ENCODE measurements at regions not wholly inside any gene's neighbourhood (a gene's known extent, or its start where the extent isn't known, plus 50 kb on each side); places are given as distances from the start of the nearest gene placed in this dataset.

DNA sequence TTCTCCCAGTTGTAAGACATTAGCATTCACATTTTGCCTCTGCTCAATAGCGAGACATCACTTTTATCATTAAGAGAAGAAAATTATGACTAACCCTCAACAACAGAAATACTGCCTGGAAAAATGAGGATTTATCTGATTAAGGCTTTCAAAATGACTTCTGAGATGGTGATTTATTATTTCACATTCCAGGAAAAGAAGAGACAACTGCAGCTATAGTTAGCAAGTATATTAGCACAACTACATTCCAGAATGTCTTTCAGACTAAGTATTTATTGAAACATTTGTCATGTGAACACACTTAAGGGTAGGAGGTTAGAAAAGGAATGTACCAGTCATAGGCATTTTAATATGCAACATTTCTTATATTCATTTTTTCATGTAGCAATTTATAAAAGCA is 162.0 kb downstream of the IQUB start:
- H3K4me1 Mint-ChIP-seq (ENCODE audit: low read depth): no peaks in the 10 kb centered on the region
- H3K27me3 Mint-ChIP-seq: no peaks in the 10 kb centered on the region
- no peak for DNase-seq (ENCODE audit: low spot score, unreplicated experiment)
- no peak overlapping the region for H3K4me3 Mint-ChIP-seq (ENCODE audit: low read depth)
- TF ChIP-seq, protein P1, sequence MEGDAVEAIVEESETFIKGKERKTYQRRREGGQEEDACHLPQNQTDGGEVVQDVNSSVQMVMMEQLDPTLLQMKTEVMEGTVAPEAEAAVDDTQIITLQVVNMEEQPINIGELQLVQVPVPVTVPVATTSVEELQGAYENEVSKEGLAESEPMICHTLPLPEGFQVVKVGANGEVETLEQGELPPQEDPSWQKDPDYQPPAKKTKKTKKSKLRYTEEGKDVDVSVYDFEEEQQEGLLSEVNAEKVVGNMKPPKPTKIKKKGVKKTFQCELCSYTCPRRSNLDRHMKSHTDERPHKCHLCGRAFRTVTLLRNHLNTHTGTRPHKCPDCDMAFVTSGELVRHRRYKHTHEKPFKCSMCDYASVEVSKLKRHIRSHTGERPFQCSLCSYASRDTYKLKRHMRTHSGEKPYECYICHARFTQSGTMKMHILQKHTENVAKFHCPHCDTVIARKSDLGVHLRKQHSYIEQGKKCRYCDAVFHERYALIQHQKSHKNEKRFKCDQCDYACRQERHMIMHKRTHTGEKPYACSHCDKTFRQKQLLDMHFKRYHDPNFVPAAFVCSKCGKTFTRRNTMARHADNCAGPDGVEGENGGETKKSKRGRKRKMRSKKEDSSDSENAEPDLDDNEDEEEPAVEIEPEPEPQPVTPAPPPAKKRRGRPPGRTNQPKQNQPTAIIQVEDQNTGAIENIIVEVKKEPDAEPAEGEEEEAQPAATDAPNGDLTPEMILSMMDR (IDR thresholded peaks at IDR 0.05; ENCODE audit: unreplicated experiment): no peak
- no peaks in the 10 kb centered on the region for H3K36me3 Mint-ChIP-seq (ENCODE audit: insufficient read depth)
- H3K27ac Mint-ChIP-seq: no peak overlapping the region
- H3K9me3 Mint-ChIP-seq (ENCODE audit: low read depth): no peaks in the 10 kb centered on the region

DNA sequence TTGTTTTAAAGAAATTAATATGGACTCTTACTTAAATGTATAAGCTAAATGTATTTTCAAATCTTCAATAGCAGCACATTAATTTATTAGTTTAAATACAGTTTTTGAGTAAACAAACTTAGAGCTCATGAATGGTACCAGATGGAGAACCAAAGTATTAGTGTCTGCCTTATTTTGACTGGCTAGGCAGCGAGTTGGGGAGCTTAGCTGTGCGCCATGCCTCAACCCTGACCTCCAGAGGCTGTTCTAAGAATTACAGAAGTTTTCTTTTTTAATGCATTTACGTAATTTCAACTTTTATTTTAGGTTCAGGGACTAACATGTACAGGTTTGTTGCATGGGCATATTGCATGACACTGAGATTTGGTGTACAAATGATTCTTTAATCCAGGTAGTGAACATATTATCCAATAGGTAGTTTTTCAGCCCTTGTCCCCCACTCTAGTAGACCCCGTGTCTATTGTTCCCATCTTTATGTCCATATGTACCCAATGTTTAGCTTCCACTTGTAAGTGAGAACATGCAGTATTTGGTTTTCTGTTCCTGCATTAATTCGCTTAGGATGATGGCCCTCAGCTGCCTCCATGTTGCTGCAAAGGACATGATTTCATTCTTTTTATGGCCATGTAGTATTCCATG is 166.8 kb downstream of the IQUB start:
- Mint-ChIP-seq H3K4me1 (ENCODE audit: low read depth) (no peaks in the 10 kb centered on the region), H3K27ac (no peak overlapping the region), H3K36me3 (ENCODE audit: insufficient read depth) (no peaks in the 10 kb centered on the region), H3K4me3 (ENCODE audit: low read depth) (no peak overlapping the region), H3K27me3 (no peaks in the 10 kb centered on the region), H3K9me3 (ENCODE audit: low read depth) (no peaks in the 10 kb centered on the region)
- TF ChIP-seq, protein P1 (IDR thresholded peaks at IDR 0.05; ENCODE audit: unreplicated experiment): peak; percentile 78
- DNase-seq (ENCODE audit: low spot score, unreplicated experiment): no peak

DNA sequence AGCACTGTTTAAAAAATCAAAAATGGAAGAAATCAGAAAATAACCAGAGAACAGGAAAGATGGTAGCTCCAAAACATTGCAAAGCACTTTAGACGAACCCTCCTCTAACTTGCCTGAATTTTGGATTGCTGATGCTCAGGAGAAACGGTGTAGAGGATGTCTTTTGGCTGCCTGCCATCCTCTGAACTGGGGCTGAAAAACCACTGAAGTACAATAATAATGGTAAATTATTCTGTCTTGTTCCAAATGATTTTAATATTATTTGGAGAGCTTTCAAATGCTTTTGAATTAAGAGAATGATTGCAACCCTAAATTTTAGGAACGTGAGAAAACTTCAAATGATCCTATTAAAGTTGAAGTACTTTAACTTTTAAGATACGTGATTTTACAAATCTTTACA is 167.3 kb upstream of the SLC13A1 start:
- no peak overlapping the region for H3K27ac Mint-ChIP-seq
- no peak for DNase-seq (ENCODE audit: low spot score, unreplicated experiment)
- TF ChIP-seq, protein P1 (IDR thresholded peaks at IDR 0.05; ENCODE audit: unreplicated experiment): no peak
- no peaks in the 10 kb centered on the region for H3K4me1 Mint-ChIP-seq (ENCODE audit: low read depth)
- no peaks in the 10 kb centered on the region for H3K9me3 Mint-ChIP-seq (ENCODE audit: low read depth)
- no peaks in the 10 kb centered on the region for H3K27me3 Mint-ChIP-seq
- no peak overlapping the region for H3K4me3 Mint-ChIP-seq (ENCODE audit: low read depth)
- H3K36me3 Mint-ChIP-seq (ENCODE audit: insufficient read depth): no peaks in the 10 kb centered on the region

DNA sequence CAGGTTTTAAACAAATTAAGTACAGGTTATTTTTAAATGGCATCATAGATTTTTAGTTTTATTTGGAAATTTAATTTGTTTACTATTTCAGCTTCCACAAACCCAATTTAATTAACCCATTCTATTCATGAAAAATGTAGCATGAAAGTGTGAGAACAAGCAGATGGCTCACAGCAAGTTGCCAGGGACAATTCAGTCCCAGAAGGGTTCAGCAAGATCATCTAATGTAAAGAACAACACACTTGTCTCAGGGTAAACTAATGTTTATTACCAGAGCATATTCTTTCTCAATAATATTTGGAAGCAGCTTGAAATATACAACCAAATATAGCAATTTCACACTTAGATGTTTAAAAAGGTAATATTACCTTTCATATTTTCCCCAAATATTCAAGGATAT is 166.9 kb upstream of the SLC13A1 start:
- Mint-ChIP-seq H3K27me3 (no peaks in the 10 kb centered on the region), H3K4me3 (ENCODE audit: low read depth) (no peak overlapping the region), H3K27ac (no peak overlapping the region), H3K4me1 (ENCODE audit: low read depth) (no peaks in the 10 kb centered on the region), H3K36me3 (ENCODE audit: insufficient read depth) (no peaks in the 10 kb centered on the region), H3K9me3 (ENCODE audit: low read depth) (no peaks in the 10 kb centered on the region)
- TF ChIP-seq, protein P1 (IDR thresholded peaks at IDR 0.05; ENCODE audit: unreplicated experiment): no peak
- DNase-seq (ENCODE audit: low spot score, unreplicated experiment): no peak

DNA sequence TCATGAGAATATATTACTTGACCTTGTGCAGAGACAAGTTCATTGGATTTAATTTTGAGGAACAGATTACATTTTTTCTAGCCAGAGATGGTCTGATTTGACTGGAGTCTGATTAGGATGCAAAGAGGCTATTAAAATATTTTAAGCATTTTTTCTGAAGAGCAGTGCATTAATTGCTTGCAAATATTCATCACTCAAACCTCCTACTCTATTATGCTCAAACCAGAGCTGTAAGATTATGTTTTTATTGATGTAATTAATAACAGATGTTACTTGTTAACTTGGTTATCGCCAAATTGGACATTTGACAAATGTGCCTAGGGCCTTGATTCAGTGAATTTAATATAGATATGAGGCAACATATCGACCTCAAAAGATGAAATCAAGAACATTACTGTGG is 160.9 kb upstream of the SLC13A1 start:
- DNase-seq (ENCODE audit: low spot score, unreplicated experiment): no peak
- no peak overlapping the region for H3K27ac Mint-ChIP-seq
- H3K9me3 Mint-ChIP-seq (ENCODE audit: low read depth): no peaks in the 10 kb centered on the region
- TF ChIP-seq, protein P1 (IDR thresholded peaks at IDR 0.05; ENCODE audit: unreplicated experiment): no peak
- no peaks in the 10 kb centered on the region for H3K27me3 Mint-ChIP-seq
- H3K36me3 Mint-ChIP-seq (ENCODE audit: insufficient read depth): no peaks in the 10 kb centered on the region
- no peak overlapping the region for H3K4me3 Mint-ChIP-seq (ENCODE audit: low read depth)
- no peaks in the 10 kb centered on the region for H3K4me1 Mint-ChIP-seq (ENCODE audit: low read depth)

Measured in progenitor cell of endocrine pancreas (in vitro differentiated cells).